CD4-positive, alpha-beta memory T cell (primary cell): ENCODE measurements at regions not wholly inside any gene's neighbourhood (a gene's known extent, or its start where the extent isn't known, plus 50 kb on each side); places are given as distances from the start of the nearest gene placed in this dataset.
"Not testable (repeated sequence)": the region's sequence is repeated elsewhere in the genome, so short reads cannot be mapped to it uniquely, and the experiment has no call there.

Source experiments
- CTCF ChIA-PET: fragments of 350-600 bp; sonication (Branson Sonifier 250); formaldehyde crosslinking; loops from one replicate; lab custom pipeline; 2021; ENCODE audit warnings: inconsistent platforms; ENCODE audit not compliant: partially characterized antibody; lab: Charles Lee
- POLR2A ChIA-PET: fragments of 350-600 bp; sonication (Branson Sonifier 250); formaldehyde crosslinking; loops from one replicate; lab custom pipeline; 2021; ENCODE audit not compliant: partially characterized antibody; lab: Charles Lee
- DNase-seq, 5 donors: peaks; one replicate each; pipeline versions ENCODE4 v3.0.0 to v3.0.0-alpha.2; 2020 to 2022; ENCODE audit warnings: mixed read lengths in 1 of 5
- H3K27ac ChIP-seq: one replicate; pipeline ENCODE4 v1.7.0; 2013; ENCODE audit warnings: low read depth, low read length
- H3K27me3 ChIP-seq: 2 replicates; pipeline ENCODE4 v1.7.0; 2013; ENCODE audit warnings: mild to moderate bottlenecking, low read length, moderate library complexity; ENCODE audit not compliant: insufficient read depth
- H3K36me3 ChIP-seq: 2 replicates; pipeline ENCODE4 v1.7.0; 2013; ENCODE audit warnings: mild to moderate bottlenecking, low read length, moderate library complexity; ENCODE audit not compliant: insufficient read depth
- H3K4me1 ChIP-seq: 2 replicates; pipeline ENCODE4 v1.7.0; 2013; ENCODE audit warnings: mild to moderate bottlenecking, low read length, moderate library complexity; ENCODE audit not compliant: insufficient read depth
- H3K4me3 ChIP-seq, 2 donors: one replicate each; pipeline ENCODE4 v1.7.0; 2013; ENCODE audit warnings: low read length in 2 of 2, mild to moderate bottlenecking in 1 of 2
- H3K9me3 ChIP-seq, 2 donors: one replicate each; pipeline ENCODE4 v1.7.0; 2013; ENCODE audit warnings: low read length in 2 of 2, control low read depth in 1 of 2; ENCODE audit not compliant: control insufficient read depth in 1 of 2
- H3K27ac Mint-ChIP-seq, 7 donors: one replicate each; pipeline ENCODE4 v1.8.0; 2020 to 2021; ENCODE audit warnings: mixed read lengths in 7 of 7, mild to moderate bottlenecking in 6 of 7, inconsistent platforms in 3 of 7, moderate library complexity in 3 of 7
- H3K27me3 Mint-ChIP-seq, 2 donors: one replicate each; pipeline ENCODE4 v1.8.0; 2020 to 2021; ENCODE audit warnings: mixed read lengths in 2 of 2
- H3K36me3 Mint-ChIP-seq, 2 donors: one replicate each; pipeline ENCODE4 v1.8.0; 2020 to 2021; ENCODE audit warnings: mixed read lengths in 2 of 2, inconsistent platforms in 1 of 2, mild to moderate bottlenecking in 1 of 2
- H3K4me1 Mint-ChIP-seq, 4 donors: one replicate each; pipeline ENCODE4 v1.8.0; 2020 to 2021; ENCODE audit warnings: mixed read lengths in 4 of 4, mild to moderate bottlenecking in 1 of 4
- H3K4me3 Mint-ChIP-seq, 8 donors: one replicate each; pipeline ENCODE4 v1.8.0; 2020 to 2021; ENCODE audit warnings: mixed read lengths in 8 of 8, mild to moderate bottlenecking in 7 of 8, moderate library complexity in 6 of 8, inconsistent platforms in 3 of 8
- H3K9me3 Mint-ChIP-seq, 8 donors: one replicate each; pipeline ENCODE4 v1.8.0; 2020 to 2021; ENCODE audit warnings: mixed read lengths in 8 of 8, mild to moderate bottlenecking in 5 of 8, inconsistent platforms in 3 of 8, moderate library complexity in 1 of 8
- intact Hi-C: fragments of 100-400 bp; cut with micrococcal nuclease; formaldehyde crosslinking; loops from one replicate; pipeline ENCODE4 v1.15.1; 2023

- H3K4me3 ChIP-seq = no peak overlapping the region
- Mint-ChIP-seq H3K36me3 (no peaks in the 10 kb centered on the region), H3K27ac (no peak overlapping the region)
Measured at GRCh38 chr2:129201696-129202095, 777.8 kb upstream of the RAB6C start.

GRCh38 chr2:129203331-129203730 lies 776.1 kb upstream of the RAB6C start:
- Histone ChIP-seq H3K36me3 (no peaks in the 10 kb centered on the region), H3K27ac (no peak overlapping the region), H3K9me3 (no peaks in the 10 kb centered on the region), H3K4me1 (no peaks in the 10 kb centered on the region), H3K27me3 (no peaks in the 10 kb centered on the region), H3K4me3 (no peak overlapping the region)
- Mint-ChIP-seq H3K4me3 (no peak overlapping the region), H3K27me3 (peaks cover 0 to 1% of the 10 kb centered on the region in 2 donors), H3K9me3 (peaks cover 0 to 2% (median 0%) of the 10 kb centered on the region in 8 donors), H3K4me1 (no peaks in the 10 kb centered on the region), H3K36me3 (no peaks in the 10 kb centered on the region), H3K27ac (no peak overlapping the region)
- ChIA-PET CTCF (no interaction called here), POLR2A (no interaction called here)
- intact Hi-C loops = no loop called here
- no peak for DNase-seq

More at GRCh38 chr2:129201696-129202095, 777.8 kb upstream of the RAB6C start:
- peaks cover 0 to 1% (median 0%) of the 10 kb centered on the region in 8 donors for H3K9me3 Mint-ChIP-seq
- H3K4me1 ChIP-seq = no peaks in the 10 kb centered on the region
- intact Hi-C loops = no loop called here
- no peaks in the 10 kb centered on the region for H3K27me3 ChIP-seq
- DNase-seq = no peak
- H3K27ac ChIP-seq = no peak overlapping the region
- no peaks in the 10 kb centered on the region for H3K36me3 ChIP-seq
- CTCF ChIA-PET = no interaction called here
- no peaks in the 10 kb centered on the region for H3K4me1 Mint-ChIP-seq
- no peak overlapping the region for H3K4me3 Mint-ChIP-seq
- POLR2A ChIA-PET = no interaction called here
- peaks cover 0 to 1% of the 10 kb centered on the region in 2 donors for H3K27me3 Mint-ChIP-seq
- no peaks in the 10 kb centered on the region for H3K9me3 ChIP-seq

GRCh38 chr2:129204581-129204980 lies 774.9 kb upstream of the RAB6C start:
- H3K36me3 Mint-ChIP-seq, H3K27ac ChIP-seq, H3K36me3 ChIP-seq, H3K27ac Mint-ChIP-seq, H3K9me3 Mint-ChIP-seq, H3K9me3 ChIP-seq, DNase-seq, H3K27me3 Mint-ChIP-seq, CTCF ChIA-PET, H3K4me1 ChIP-seq, H3K27me3 ChIP-seq, POLR2A ChIA-PET, H3K4me3 ChIP-seq, intact Hi-C loops, H3K4me1 Mint-ChIP-seq: not testable (repeated sequence)
- H3K4me3 Mint-ChIP-seq = peak overlapping the region in 1 of 8 donors; percentile 20

- Mint-ChIP-seq H3K4me3 (no peak overlapping the region), H3K27me3 (peaks cover 0 to 1% of the 10 kb centered on the region in 2 donors), H3K36me3 (no peaks in the 10 kb centered on the region), H3K4me1 (no peaks in the 10 kb centered on the region), H3K27ac (no peak overlapping the region), H3K9me3 (peaks cover 0 to 2% (median 0%) of the 10 kb centered on the region in 8 donors)
- H3K4me3 ChIP-seq = no peak overlapping the region
- H3K36me3 ChIP-seq = no peaks in the 10 kb centered on the region
- H3K27me3 ChIP-seq = no peaks in the 10 kb centered on the region
- H3K4me1 ChIP-seq = no peaks in the 10 kb centered on the region
- CTCF ChIA-PET = no interaction called here
- intact Hi-C loops = no loop called here
- DNase-seq = no peak
- POLR2A ChIA-PET = no interaction called here
- H3K27ac ChIP-seq = no peak overlapping the region
- no peaks in the 10 kb centered on the region for H3K9me3 ChIP-seq
Measured at GRCh38 chr2:129205176-129205575, 774.3 kb upstream of the RAB6C start.

- no peaks in the 10 kb centered on the region for H3K36me3 ChIP-seq
- ChIA-PET CTCF (no interaction called here), POLR2A (no interaction called here)
- H3K27me3 ChIP-seq = no peaks in the 10 kb centered on the region
- no peak overlapping the region for H3K4me3 ChIP-seq
- no peak overlapping the region for H3K27ac ChIP-seq
- H3K9me3 Mint-ChIP-seq = peaks cover 0 to 2% (median 0%) of the 10 kb centered on the region in 8 donors
- intact Hi-C loops = no loop called here
- no peaks in the 10 kb centered on the region for H3K4me1 Mint-ChIP-seq
- no peak overlapping the region for H3K4me3 Mint-ChIP-seq
- H3K27me3 Mint-ChIP-seq = peaks cover 0 to 1% of the 10 kb centered on the region in 2 donors
- no peak for DNase-seq
- H3K27ac Mint-ChIP-seq = no peak overlapping the region
- H3K4me1 ChIP-seq = no peaks in the 10 kb centered on the region
- no peaks in the 10 kb centered on the region for H3K36me3 Mint-ChIP-seq
- no peaks in the 10 kb centered on the region for H3K9me3 ChIP-seq
Measured at GRCh38 chr2:129205766-129206165, 773.7 kb upstream of the RAB6C start.

- H3K27me3 Mint-ChIP-seq = no peaks in the 10 kb centered on the region
- POLR2A ChIA-PET = no interaction called here
- no peaks in the 10 kb centered on the region for H3K9me3 ChIP-seq
- H3K27me3 ChIP-seq = no peaks in the 10 kb centered on the region
- CTCF ChIA-PET = no interaction called here
- no peak overlapping the region for H3K4me3 ChIP-seq
- H3K4me1 Mint-ChIP-seq = no peaks in the 10 kb centered on the region
- H3K4me3 Mint-ChIP-seq = no peak overlapping the region
- H3K9me3 Mint-ChIP-seq = peaks cover 0 to 3% (median 0%) of the 10 kb centered on the region in 8 donors
- intact Hi-C loops = no loop called here
- no peaks in the 10 kb centered on the region for H3K36me3 Mint-ChIP-seq
- no peaks in the 10 kb centered on the region for H3K4me1 ChIP-seq
- no peak overlapping the region for H3K27ac Mint-ChIP-seq
- no peak for DNase-seq
- no peak overlapping the region for H3K27ac ChIP-seq
- no peaks in the 10 kb centered on the region for H3K36me3 ChIP-seq
Measured at GRCh38 chr2:129212299-129212958, 767.0 kb upstream of the RAB6C start.

GRCh38 chr2:129224022-129224421 lies 755.4 kb upstream of the RAB6C start:
- H3K36me3 Mint-ChIP-seq = no peaks in the 10 kb centered on the region
- peaks cover 0 to 8% (median 2%) of the 10 kb centered on the region in 8 donors for H3K9me3 Mint-ChIP-seq
- no peaks in the 10 kb centered on the region for H3K27me3 Mint-ChIP-seq
- Histone ChIP-seq H3K4me3 (no peak overlapping the region), H3K36me3 (no peaks in the 10 kb centered on the region), H3K27me3 (no peaks in the 10 kb centered on the region), H3K4me1 (no peaks in the 10 kb centered on the region), H3K9me3 (no peaks in the 10 kb centered on the region), H3K27ac (no peak overlapping the region)
- POLR2A ChIA-PET = no interaction called here
- intact Hi-C loops = no loop called here
- no peak for DNase-seq
- no peak overlapping the region for H3K27ac Mint-ChIP-seq
- H3K4me1 Mint-ChIP-seq = no peaks in the 10 kb centered on the region
- CTCF ChIA-PET = no interaction called here
- H3K4me3 Mint-ChIP-seq = no peak overlapping the region
